H9 (cell line): ENCODE measurements at regions not wholly inside any gene's neighbourhood (a gene's known extent, or its start where the extent isn't known, plus 50 kb on each side); places are given as distances from the start of the nearest gene placed in this dataset.

Source experiments
- DNase-seq: peaks from one replicate; pipeline ENCODE4 v3.0.0-alpha.2; 2017
- H2AFZ ChIP-seq: one replicate; pipeline ENCODE4 v1.6.1; 2013; ENCODE audit warnings: mild to moderate bottlenecking, low read length, control low read depth, moderate library complexity
- H2AK5ac ChIP-seq: 2 replicates; pipeline ENCODE4 v1.6.1; 2013; ENCODE audit warnings: low read length, control low read depth, mixed read lengths; ENCODE audit not compliant: insufficient read length
- H2BK120ac ChIP-seq: one replicate; pipeline ENCODE4 v1.6.1; 2013; ENCODE audit warnings: low read depth, mild to moderate bottlenecking, low read length, control low read depth, inconsistent platforms; ENCODE audit not compliant: poor library complexity, severe bottlenecking
- H2BK12ac ChIP-seq: 2 replicates; pipeline ENCODE4 v1.6.1; 2013; ENCODE audit warnings: low read length, control low read depth, mixed read lengths, low read depth; ENCODE audit not compliant: insufficient read length
- H2BK15ac ChIP-seq: 2 replicates; pipeline ENCODE4 v1.6.1; 2013; ENCODE audit warnings: low read depth, low read length, control low read depth
- H2BK20ac ChIP-seq: one replicate; pipeline ENCODE4 v1.6.1; 2013; ENCODE audit warnings: low read depth, mild to moderate bottlenecking, low read length, control low read depth, inconsistent platforms; ENCODE audit not compliant: poor library complexity, severe bottlenecking
- H2BK5ac ChIP-seq: 2 replicates; pipeline ENCODE4 v1.6.1; 2013; ENCODE audit warnings: low read length, control low read depth, mixed read lengths; ENCODE audit not compliant: insufficient read length
- H3K14ac ChIP-seq: 2 replicates; pipeline ENCODE4 v1.6.1; 2013; ENCODE audit warnings: low read length, control low read depth; ENCODE audit not compliant: insufficient read depth
- H3K18ac ChIP-seq: 2 replicates; pipeline ENCODE4 v1.6.1; 2013; ENCODE audit warnings: low read depth, mild to moderate bottlenecking, mixed read lengths, low read length, control low read depth; ENCODE audit not compliant: insufficient read length
- H3K23ac ChIP-seq: 2 replicates; pipeline ENCODE4 v1.6.1; 2013; ENCODE audit warnings: low read length, control low read depth, mixed read lengths, low read depth; ENCODE audit not compliant: insufficient read length
- H3K23me2 ChIP-seq: 2 replicates; pipeline ENCODE4 v1.6.1; 2013; ENCODE audit warnings: low read depth, mild to moderate bottlenecking, mixed read lengths, low read length, control low read depth; ENCODE audit not compliant: insufficient read length, poor library complexity, severe bottlenecking
- H3K27ac ChIP-seq: 2 replicates; pipeline ENCODE4 v1.5.1; 2013; ENCODE audit warnings: low read length, control low read depth, mixed read lengths, low read depth; ENCODE audit not compliant: insufficient read length
- H3K27me3 ChIP-seq: 2 replicates; pipeline ENCODE4 v1.6.1; 2013; ENCODE audit warnings: low read length, control low read depth, inconsistent platforms; ENCODE audit not compliant: insufficient read depth
- H3K4ac ChIP-seq: 2 replicates; pipeline ENCODE4 v1.6.1; 2013; ENCODE audit warnings: low read depth, mild to moderate bottlenecking, control low read depth, inconsistent platforms, low read length, moderate library complexity
- H3K4me1 ChIP-seq: 2 replicates; pipeline ENCODE4 v1.6.1; 2013; ENCODE audit warnings: low read length, control low read depth, inconsistent platforms; ENCODE audit not compliant: insufficient read depth
- H3K4me2 ChIP-seq: 2 replicates; pipeline ENCODE4 v1.6.1; 2013; ENCODE audit warnings: low read length, control low read depth, mixed read lengths; ENCODE audit not compliant: insufficient read length, insufficient read depth
- H3K56ac ChIP-seq: 2 replicates; pipeline ENCODE4 v1.6.1; 2013; ENCODE audit warnings: low read depth, mild to moderate bottlenecking, mixed read lengths, low read length, control low read depth; ENCODE audit not compliant: insufficient read length
- H3K79me1 ChIP-seq: 2 replicates; pipeline ENCODE4 v1.6.1; 2013; ENCODE audit warnings: low read depth, mild to moderate bottlenecking, moderate library complexity, low read length, control low read depth, inconsistent platforms; ENCODE audit not compliant: insufficient read depth, poor library complexity, severe bottlenecking
- H3K79me2 ChIP-seq: 2 replicates; pipeline ENCODE4 v1.6.1; 2013; ENCODE audit warnings: low read length, control low read depth, inconsistent platforms; ENCODE audit not compliant: insufficient read depth
- H3K9ac ChIP-seq: 2 replicates; pipeline ENCODE4 v1.6.1; 2013; ENCODE audit warnings: low read length, control low read depth, mixed read lengths; ENCODE audit not compliant: insufficient read length; ENCODE audit errors: extremely low read depth
- H3K9me3 ChIP-seq: one replicate; pipeline ENCODE4 v1.6.1; 2013; ENCODE audit warnings: low read depth, low read length, inconsistent platforms; ENCODE audit not compliant: control insufficient read depth
- H3T11ph ChIP-seq: one replicate; pipeline ENCODE4 v1.6.1; 2013; ENCODE audit warnings: mild to moderate bottlenecking, low read length, control low read depth, inconsistent platforms
- H4K20me1 ChIP-seq: one replicate; pipeline ENCODE4 v1.6.1; 2013; ENCODE audit not compliant: control insufficient read depth, insufficient read length, insufficient read depth
- H4K5ac ChIP-seq: 2 replicates; pipeline ENCODE4 v1.6.1; 2013; ENCODE audit warnings: low read depth, mild to moderate bottlenecking, mixed read lengths, low read length, control low read depth; ENCODE audit not compliant: insufficient read length
- H4K8ac ChIP-seq: replicated peaks from 2 replicates; pipeline ENCODE4 v1.6.1; 2013; ENCODE audit warnings: low read length, control low read depth, mixed read lengths, low read depth; ENCODE audit not compliant: insufficient read length
- H4K91ac ChIP-seq: 2 replicates; pipeline ENCODE4 v1.6.1; 2013; ENCODE audit warnings: low read depth, mild to moderate bottlenecking, moderate library complexity, mixed read lengths, low read length, control low read depth; ENCODE audit not compliant: insufficient read length
- H3K27ac Mint-ChIP-seq, 3 experiments: 2 replicates in 2 of 3; 3 replicates in 1 of 3; pipeline ENCODE4 v1.8.0; 2020 to 2021; ENCODE audit warnings: mixed read lengths in 3 of 3, mild to moderate bottlenecking in 1 of 3, moderate library complexity in 1 of 3
- H3K27me3 Mint-ChIP-seq: 2 replicates; pipeline ENCODE4 v1.8.0; 2021; ENCODE audit warnings: low read depth, mild to moderate bottlenecking, moderate library complexity, mixed read lengths
- H3K36me3 Mint-ChIP-seq, 3 experiments: 2 replicates in 2 of 3; 3 replicates in 1 of 3; pipeline ENCODE4 v1.8.0; 2020 to 2021; ENCODE audit warnings: low read depth in 3 of 3, mixed read lengths in 3 of 3; ENCODE audit not compliant: insufficient read depth in 1 of 3
- H3K4me1 Mint-ChIP-seq, 2 experiments: 2 replicates each; pipeline ENCODE4 v1.8.0; 2020; ENCODE audit warnings: mixed read lengths in 2 of 2
- H3K4me3 Mint-ChIP-seq, 2 experiments: 2 replicates in 1 of 2; 3 replicates in 1 of 2; pipeline ENCODE4 v1.8.0; 2020 to 2021; ENCODE audit warnings: mild to moderate bottlenecking in 2 of 2, mixed read lengths in 2 of 2, moderate library complexity in 1 of 2
- H3K9me3 Mint-ChIP-seq, 2 experiments: 2 replicates in 1 of 2; 3 replicates in 1 of 2; pipeline ENCODE4 v1.8.0; 2020; ENCODE audit warnings: mild to moderate bottlenecking in 2 of 2, mixed read lengths in 2 of 2, moderate library complexity in 1 of 2
- WGBS: extraction: QIAGEN DNeasy Blood & Tissue Kit; methylation state at CpG from one replicate; pipeline ENCODE4 v1.1.7; 2013; ENCODE audit warnings: missing lambda C conversion rate, low lambda C conversion rate, mixed read lengths; ENCODE audit not compliant: insufficient read length; ENCODE audit errors: extremely low coverage; 5-methylcytosine and 5-hydroxymethylcytosine counted together
- TF ChIP-seq, protein P1 (sequence below): fragments of 200-600 bp; sonication (generic); conservative IDR thresholded peaks from 3 replicates; pipeline ENCODE4 v1.8.0; 2021; ENCODE audit warnings: antibody characterized with exemption, mild to moderate bottlenecking

DNA sequence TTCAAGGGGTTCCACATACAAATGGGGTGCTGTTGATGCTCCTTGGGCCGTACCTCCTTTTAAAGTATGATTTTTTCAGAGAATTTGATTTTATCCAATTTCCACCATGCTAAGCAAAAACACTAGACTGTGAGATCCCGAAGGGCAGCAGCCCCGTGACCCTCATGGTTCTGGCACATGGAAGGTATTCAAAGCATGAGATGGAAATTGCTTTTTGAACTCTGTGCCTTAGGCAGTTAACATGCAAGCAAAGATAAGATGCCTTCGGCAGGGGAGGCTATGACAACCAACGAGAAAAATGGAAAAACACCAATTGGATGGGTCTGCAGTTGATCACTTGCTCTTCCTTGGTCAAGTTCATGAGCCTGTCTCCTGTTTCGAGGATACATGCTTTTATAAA lies 120.8 kb upstream of the DIO3 start:
- Histone ChIP-seq H4K91ac (no peak overlapping the region), H3K27ac (no peak overlapping the region), H4K5ac (no peak overlapping the region), H4K20me1 (no peaks in the 10 kb centered on the region), H3K4me1 (no peaks in the 10 kb centered on the region), H3K4me2 (no peak overlapping the region), H3K9ac (no peak overlapping the region), H3K27me3 (no peaks in the 10 kb centered on the region), H2BK20ac (no peak overlapping the region), H3K79me2 (no peaks in the 10 kb centered on the region), H3K23ac (no peak overlapping the region), H3T11ph (no peak overlapping the region), H2AFZ (no peak overlapping the region), H3K56ac (no peak overlapping the region), H2BK15ac (no peak overlapping the region), H4K8ac (no peak overlapping the region), H3K4ac (no peak overlapping the region), H2BK120ac (no peak overlapping the region), H3K14ac (no peak overlapping the region), H3K23me2 (no peaks in the 10 kb centered on the region), H2BK12ac (no peak overlapping the region), H3K79me1 (no peaks in the 10 kb centered on the region), H3K18ac (no peak overlapping the region), H3K9me3 (no peaks in the 10 kb centered on the region), H2AK5ac (no peak overlapping the region), H2BK5ac (no peak overlapping the region)
- H3K4me3 Mint-ChIP-seq = no peak overlapping the region
- WGBS = no CpG with 5 or more reads among the region's 6 CpGs
- no peaks in the 10 kb centered on the region for H3K9me3 Mint-ChIP-seq
- peaks cover 0 to 4% of the 10 kb centered on the region in 2 experiments; a peak in 1 of 4 replicates for H3K4me1 Mint-ChIP-seq
- TF ChIP-seq, protein P1, sequence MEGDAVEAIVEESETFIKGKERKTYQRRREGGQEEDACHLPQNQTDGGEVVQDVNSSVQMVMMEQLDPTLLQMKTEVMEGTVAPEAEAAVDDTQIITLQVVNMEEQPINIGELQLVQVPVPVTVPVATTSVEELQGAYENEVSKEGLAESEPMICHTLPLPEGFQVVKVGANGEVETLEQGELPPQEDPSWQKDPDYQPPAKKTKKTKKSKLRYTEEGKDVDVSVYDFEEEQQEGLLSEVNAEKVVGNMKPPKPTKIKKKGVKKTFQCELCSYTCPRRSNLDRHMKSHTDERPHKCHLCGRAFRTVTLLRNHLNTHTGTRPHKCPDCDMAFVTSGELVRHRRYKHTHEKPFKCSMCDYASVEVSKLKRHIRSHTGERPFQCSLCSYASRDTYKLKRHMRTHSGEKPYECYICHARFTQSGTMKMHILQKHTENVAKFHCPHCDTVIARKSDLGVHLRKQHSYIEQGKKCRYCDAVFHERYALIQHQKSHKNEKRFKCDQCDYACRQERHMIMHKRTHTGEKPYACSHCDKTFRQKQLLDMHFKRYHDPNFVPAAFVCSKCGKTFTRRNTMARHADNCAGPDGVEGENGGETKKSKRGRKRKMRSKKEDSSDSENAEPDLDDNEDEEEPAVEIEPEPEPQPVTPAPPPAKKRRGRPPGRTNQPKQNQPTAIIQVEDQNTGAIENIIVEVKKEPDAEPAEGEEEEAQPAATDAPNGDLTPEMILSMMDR = no peak
- DNase-seq = no peak
- H3K27me3 Mint-ChIP-seq = peaks cover 19% of the 10 kb centered on the region
- H3K27ac Mint-ChIP-seq = no peak overlapping the region
- H3K36me3 Mint-ChIP-seq = no peaks in the 10 kb centered on the region
